Posterior vena cava (tissue), 2 donors: ENCODE measurements at regions not wholly inside any gene's neighbourhood (a gene's known extent, or its start where the extent isn't known, plus 50 kb on each side); places are given as distances from the start of the nearest gene placed in this dataset.

Experiments used
- DNase-seq: peaks from one replicate; pipeline ENCODE4 v3.0.0-alpha.2; 2020; ENCODE audit warnings: low spot score
- intact Hi-C, 2 donors: fragments of 100-400 bp; cut with DNase I; formaldehyde crosslinking; loops; one replicate each; pipeline versions ENCODE4 v1.14.1 to v1.14.2; 2022 to 2023
- donor health status: DM: yes; HTN: yes; CAD: no.
- donor health status: DM: yes; HTN: yes; CAD: no.

DNA sequence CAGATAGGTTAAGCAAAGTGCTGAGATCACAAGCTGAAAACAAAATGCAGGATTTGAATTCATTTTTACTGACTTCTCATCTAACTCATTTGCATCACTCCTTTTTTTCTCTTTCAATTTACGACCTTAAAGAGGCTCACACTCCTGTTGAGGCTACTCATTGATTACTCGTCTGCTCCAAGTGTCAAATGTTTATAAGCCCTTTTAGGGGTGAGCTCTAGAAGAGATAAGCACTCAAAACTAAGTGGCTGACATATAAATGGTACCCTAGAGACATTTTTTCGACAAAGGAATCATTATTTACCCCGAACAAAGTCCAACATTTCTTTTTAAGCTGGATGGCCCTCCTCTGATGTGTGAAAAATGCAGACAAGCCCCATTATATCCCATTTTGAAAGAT lies 483.1 kb downstream of the MAT2B start:
- no peak for DNase-seq
- intact Hi-C loops, result no loop called here

GRCh38 chr5:163993126-163993525 lies 487.7 kb downstream of the MAT2B start:
- DNase-seq, result no peak
- intact Hi-C loops, result no loop called here

DNA sequence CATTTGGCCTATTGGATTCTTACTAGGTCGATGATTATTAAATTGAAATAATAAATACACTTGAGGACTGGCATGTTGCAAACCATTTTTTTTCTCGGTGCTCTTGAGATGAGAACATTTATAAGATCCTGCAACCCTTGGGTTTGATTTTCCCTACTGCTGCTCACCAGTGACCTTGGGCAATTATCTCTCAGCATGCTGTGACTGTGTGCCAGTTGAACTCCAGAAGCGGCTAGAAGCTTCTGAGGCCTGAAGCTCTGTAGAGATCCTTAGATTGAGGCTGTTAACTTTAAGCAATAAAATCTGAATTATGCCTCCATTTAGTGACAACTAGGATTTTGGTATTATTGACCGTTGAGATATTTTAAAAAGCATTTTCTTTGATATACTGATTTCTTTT lies 489.8 kb downstream of the MAT2B start:
- DNase-seq, result no peak
- intact Hi-C loops, result no loop called here

DNA sequence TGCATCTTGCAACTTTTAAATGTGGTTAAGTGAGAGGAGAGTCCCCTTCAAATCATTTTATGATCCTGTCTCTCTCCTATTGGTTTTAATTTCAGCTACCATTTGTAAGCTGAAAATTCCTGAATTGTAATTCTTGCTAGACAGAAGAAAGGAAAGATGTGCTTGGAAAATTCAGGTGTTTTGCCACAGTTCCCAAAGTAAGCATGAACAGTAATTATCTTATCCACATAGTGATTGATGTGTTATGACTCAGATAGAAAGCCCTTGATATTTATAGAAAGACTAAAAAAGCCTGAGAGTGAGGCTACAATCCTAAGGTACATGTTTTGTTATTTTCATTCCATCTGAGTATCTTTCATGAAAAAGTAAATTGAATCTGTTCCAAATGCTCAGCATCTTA lies 492.5 kb downstream of the MAT2B start:
- intact Hi-C loops, result no loop called here

DNA sequence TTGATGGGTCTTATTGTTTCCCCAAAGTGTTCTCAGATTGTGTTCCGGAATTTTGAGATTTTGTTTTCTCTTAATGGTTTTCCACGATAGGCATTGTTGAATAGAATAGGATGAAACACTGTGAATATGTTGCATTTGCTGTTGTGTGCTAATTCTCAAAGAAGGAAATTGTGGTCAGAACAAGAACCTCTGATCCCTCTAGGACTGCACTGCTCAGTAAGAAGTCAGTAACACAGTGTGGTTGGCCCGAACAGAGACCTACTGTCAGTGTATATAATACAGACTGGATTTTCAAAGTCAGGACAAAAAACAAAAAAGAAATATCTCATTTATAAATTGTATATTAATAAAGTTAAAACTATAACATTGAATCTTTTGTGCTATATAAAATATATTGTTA lies 494.8 kb downstream of the MAT2B start:
- intact Hi-C loops, result no loop called here
- no peak for DNase-seq

More for the DNA sequence above, 492.5 kb downstream of the MAT2B start:
- no peak for DNase-seq

- intact Hi-C loops, result no loop called here
- DNase-seq, result no peak
Observed at GRCh38 chr5:164000819-164001218, 495.4 kb downstream of the MAT2B start.

DNA sequence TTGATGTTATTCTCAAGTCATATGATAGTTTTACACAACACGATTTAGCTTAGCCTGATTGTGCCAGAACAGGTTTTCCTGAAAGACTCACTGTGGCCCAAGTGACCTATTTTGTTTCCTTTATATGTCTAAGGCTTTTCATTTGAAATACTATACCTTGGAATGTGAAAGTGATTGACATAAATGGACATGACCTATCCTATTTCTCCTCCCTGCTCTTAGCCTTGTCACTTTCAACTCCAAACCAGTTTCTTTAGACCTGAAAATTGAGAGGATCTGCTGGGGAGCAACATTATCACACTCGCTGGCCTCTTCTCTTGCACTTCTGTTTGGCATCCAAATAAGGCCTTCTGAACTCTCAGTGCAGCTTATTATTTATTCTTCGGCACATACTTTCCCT lies 496.8 kb downstream of the MAT2B start:
- intact Hi-C loops, result no loop called here
- DNase-seq, result no peak

DNA sequence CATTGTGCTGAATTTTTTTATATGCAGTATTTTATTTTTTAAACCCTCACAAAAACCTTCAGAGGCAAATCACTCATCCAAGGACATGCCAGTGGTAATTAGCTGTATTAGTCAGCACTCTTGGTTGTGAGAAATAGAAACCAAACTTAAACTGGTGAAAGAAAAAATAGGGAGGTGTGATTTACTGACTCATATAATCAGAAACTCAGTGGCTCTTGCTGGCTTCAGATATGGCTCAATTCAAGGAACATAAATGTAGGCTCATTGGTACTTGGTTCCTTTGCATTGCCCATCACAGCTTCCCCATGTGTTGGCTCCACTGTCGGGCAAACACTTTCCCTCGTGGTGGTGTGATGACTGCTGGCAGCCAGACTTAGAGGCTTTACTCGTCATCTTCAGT lies 497.2 kb downstream of the MAT2B start:
- intact Hi-C loops, result no loop called here

GRCh38 chr5:164005071-164005470 lies 499.7 kb downstream of the MAT2B start:
- DNase-seq, result no peak
- intact Hi-C loops, result no loop called here

More for the DNA sequence above, 497.2 kb downstream of the MAT2B start:
- DNase-seq, result no peak

DNA sequence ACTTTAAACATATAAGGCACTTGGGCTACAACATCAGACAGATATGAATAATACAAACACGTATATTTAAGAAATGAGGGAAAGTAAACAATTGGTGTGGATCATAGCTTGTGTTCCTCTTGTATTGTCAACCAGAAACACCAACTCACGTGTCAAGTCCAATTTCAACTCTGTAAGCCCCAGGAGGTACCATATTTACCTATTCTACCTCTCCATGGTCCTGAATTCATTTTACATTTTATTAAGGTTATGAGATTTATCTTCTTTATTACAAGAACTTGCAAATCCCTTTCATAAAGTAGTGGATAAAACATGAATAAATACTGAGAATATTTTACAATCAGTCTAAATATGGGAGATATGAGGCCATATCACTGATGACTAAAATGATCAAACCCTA lies 501.6 kb downstream of the MAT2B start:
- intact Hi-C loops, result no loop called here
- no peak for DNase-seq

DNA sequence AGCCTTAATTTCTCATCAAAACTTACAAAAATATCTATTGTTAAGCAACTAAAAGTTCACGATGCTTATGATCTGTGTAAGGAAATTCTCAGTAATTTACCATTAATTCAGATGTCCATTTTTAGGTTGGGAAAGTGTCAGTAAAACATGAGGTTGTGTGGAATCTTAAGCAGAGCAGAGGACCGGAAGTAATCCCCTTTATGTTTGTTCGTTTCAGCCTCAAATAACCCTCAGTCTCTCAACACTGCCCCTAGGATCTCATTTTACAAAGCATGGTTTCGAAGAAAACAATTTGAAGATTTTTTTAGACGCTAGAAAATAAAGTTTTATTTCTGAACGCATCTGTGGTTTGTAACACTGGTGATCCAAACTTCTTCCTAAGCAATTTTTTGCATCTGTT lies 504.2 kb downstream of the MAT2B start:
- intact Hi-C loops, result loop anchor here in 1 of 2 donors (5.0 to 10.0 kb wide), 3 partner anchors 315 to 495 kb away; no protein-coding TSS in a partner anchor
- no peak for DNase-seq

DNA sequence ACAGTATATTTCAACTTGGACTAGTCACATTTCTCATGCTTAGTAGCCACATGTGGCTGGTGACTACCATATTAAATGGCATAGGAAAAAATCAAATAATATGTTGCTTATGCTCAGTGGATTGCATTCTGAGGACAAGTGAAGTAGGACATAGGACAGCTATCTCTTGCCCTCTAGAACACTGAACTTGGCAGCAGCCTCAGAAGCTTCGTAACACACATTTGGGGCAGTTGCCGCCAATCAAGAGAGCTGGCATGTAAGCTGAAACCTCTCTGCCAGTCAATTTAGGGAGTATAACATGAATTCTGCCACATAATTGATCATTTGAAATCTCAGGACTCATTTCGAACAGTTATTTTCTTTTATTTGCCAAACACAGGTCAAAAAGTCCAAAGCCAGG lies 505.5 kb downstream of the MAT2B start:
- intact Hi-C loops, result loop anchor here in 1 of 2 donors (5.0 to 10.0 kb wide), 3 partner anchors 316 to 494 kb away; no protein-coding TSS in a partner anchor
- DNase-seq, result no peak

- DNase-seq, result no peak
- intact Hi-C loops, result loop anchor here in 1 of 2 donors (5.0 to 10.0 kb wide), 3 partner anchors 318 to 492 kb away; no protein-coding TSS in a partner anchor
Observed at GRCh38 chr5:164012371-164012770, 507.0 kb downstream of the MAT2B start.

DNA sequence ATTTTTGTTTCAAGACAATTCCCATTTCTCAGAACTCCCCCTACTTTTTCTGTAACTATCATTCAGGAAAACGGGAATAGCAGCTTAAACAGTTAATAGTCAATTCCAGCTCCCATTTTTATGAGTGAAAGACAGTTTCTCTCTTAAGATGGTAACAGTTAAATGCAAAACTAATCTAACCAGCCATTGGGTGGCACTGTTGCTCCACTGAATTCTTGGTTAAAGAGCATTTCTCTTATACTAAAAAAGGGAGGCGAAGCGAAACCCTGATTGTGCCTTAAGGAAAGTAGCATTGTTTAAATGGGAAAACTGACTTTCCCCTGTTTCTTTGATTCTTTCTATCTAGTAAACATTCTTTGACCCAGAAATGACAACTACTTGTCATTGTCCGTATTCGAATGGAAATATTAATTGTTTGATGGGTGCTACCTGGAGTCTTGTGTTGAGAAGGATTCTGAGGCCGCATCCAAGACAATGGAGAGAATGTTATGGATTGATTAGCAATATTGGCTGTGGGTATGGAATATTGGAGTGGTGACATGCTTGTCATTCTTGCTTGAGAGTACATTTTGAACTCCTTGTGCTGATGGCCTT lies 507.8 kb downstream of the MAT2B start:
- no peak for DNase-seq
- intact Hi-C loops, result loop anchor here in 1 of 2 donors (5.0 to 10.0 kb wide), 3 partner anchors 318 to 492 kb away; no protein-coding TSS in a partner anchor

GRCh38 chr5:164020116-164020515 lies 514.7 kb downstream of the MAT2B start:
- intact Hi-C loops, result no loop called here
- no peak for DNase-seq

GRCh38 chr5:164027738-164028137 lies 522.3 kb downstream of the MAT2B start:
- intact Hi-C loops, result no loop called here
- DNase-seq, result no peak

DNA sequence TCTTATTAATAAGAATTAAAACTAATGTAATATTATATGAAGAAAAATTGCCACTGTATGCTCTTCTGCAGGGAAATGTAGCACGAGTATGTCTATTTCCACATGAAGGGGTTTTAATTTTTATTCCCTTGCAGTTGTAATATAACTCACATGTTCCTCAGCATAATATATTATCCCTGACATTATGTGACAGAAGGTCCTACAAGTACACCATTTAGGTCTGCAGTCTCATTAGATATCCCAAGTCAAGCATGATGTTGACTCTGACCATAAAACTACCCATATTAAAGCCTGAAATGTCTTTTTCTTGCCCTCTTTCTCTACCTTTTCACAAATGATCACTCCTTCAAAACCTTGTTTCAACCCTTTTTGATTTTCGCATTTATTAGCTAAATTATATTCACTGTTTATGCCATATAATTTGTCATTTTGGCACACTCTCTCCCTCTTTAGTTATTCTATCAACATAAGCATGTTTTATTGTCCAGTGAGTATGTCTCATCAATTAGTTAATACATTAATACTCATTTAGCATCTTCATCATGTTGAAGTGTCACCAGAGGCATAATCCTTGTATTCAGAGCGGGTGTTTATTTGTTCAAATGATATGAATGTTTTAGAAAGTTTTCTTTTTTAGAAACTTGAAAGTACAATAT lies 532.8 kb downstream of the MAT2B start:
- DNase-seq, result no peak
- intact Hi-C loops, result no loop called here

DNA sequence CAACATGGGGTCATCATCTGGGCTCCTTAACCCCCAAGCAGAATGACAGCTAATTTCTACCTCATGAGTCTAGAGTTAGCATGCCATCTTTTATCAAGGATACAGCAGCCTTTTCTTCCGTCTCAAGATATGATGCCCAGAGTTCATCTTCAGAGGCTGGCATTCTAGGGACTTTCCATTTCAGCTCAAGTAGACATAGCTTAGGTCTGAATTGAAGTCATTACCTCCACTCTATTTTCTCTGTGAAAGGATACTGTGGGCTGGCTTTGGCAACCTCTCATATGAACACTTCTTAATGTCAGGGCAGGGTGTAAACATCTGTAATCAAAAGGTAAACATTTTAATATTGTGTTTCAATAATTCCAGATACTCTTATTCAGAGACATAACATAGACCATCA lies 535.7 kb downstream of the MAT2B start:
- intact Hi-C loops, result no loop called here
- DNase-seq, result no peak

GRCh38 chr5:164048359-164048926 lies 543.0 kb downstream of the MAT2B start:
- intact Hi-C loops, result no loop called here
- DNase-seq, result no peak

GRCh38 chr5:164051745-164052144 lies 546.3 kb downstream of the MAT2B start:
- no peak for DNase-seq
- intact Hi-C loops, result no loop called here
